CD14-positive monocyte (primary cell): ENCODE measurements at regions not wholly inside any gene's neighbourhood (a gene's known extent, or its start where the extent isn't known, plus 50 kb on each side); places are given as distances from the start of the nearest gene placed in this dataset.

ENCODE experiments used
- DNase-seq, 3 donors: peaks; one replicate each; pipeline ENCODE4 v3.0.0-alpha.2; 2011 to 2022
- H2AFZ ChIP-seq: 2 replicates; pipeline ENCODE4 v1.6.0; 2012; ENCODE audit warnings: mild to moderate bottlenecking, low read depth, low read length, inconsistent platforms; ENCODE audit not compliant: insufficient read depth, poor library complexity, severe bottlenecking
- H3K27ac ChIP-seq, 2 donors: 1 replicate in 1 of 2; 2 replicates in 1 of 2; pipeline ENCODE4 v1.5.1; 2012 to 2013; ENCODE audit warnings: low read length in 2 of 2, control low read depth in 1 of 2, inconsistent platforms in 1 of 2, low read depth in 1 of 2, mild to moderate bottlenecking in 1 of 2
- H3K27me3 ChIP-seq, 2 donors: one replicate each; pipeline versions ENCODE4 v1.6.0 to v1.6.1; 2011 to 2013; ENCODE audit warnings: low read length in 2 of 2; ENCODE audit not compliant: control insufficient read depth in 2 of 2, insufficient read depth in 2 of 2
- H3K36me3 ChIP-seq, 2 donors: replicated peaks in 1 of 2; 1 replicate in 1 of 2; 2 replicates in 1 of 2; pipeline versions ENCODE4 v1.5.1 to v1.6.1; 2012 to 2013; ENCODE audit warnings: low read length in 2 of 2, control low read depth in 1 of 2, inconsistent platforms in 1 of 2, mild to moderate bottlenecking in 1 of 2; ENCODE audit not compliant: insufficient read depth in 2 of 2, control insufficient read depth in 1 of 2
- H3K4me1 ChIP-seq, 2 donors: 1 replicate in 1 of 2; 2 replicates in 1 of 2; pipeline versions ENCODE4 v1.5.1 to v1.6.1; 2012 to 2013; ENCODE audit warnings: low read length in 2 of 2, control low read depth in 1 of 2, inconsistent platforms in 1 of 2, mild to moderate bottlenecking in 1 of 2, moderate library complexity in 1 of 2; ENCODE audit not compliant: insufficient read depth in 2 of 2, control insufficient read depth in 1 of 2
- H3K4me2 ChIP-seq: replicated peaks from 2 replicates; pipeline ENCODE3; 2012; ENCODE audit warnings: low read length, moderate library complexity, mild to moderate bottlenecking; ENCODE audit not compliant: poor library complexity, severe bottlenecking; ENCODE audit errors: extremely low read depth
- H3K4me3 ChIP-seq, 3 experiments: fragments of 200-600 bp in 1 of 3; sonication (generic) in 1 of 3; replicated peaks in 1 of 3; 1 replicate in 2 of 3; 2 replicates in 1 of 3; pipeline ENCODE4 v1.5.1; 2011 to 2013; ENCODE audit warnings: low read length in 3 of 3, mild to moderate bottlenecking in 3 of 3, control low read depth in 2 of 3, low read depth in 2 of 3, inconsistent platforms in 1 of 3, moderate library complexity in 1 of 3
- H3K79me2 ChIP-seq: 2 replicates; pipeline ENCODE4 v1.6.0; 2012; ENCODE audit warnings: mild to moderate bottlenecking, control low read depth, inconsistent platforms, low read length, moderate library complexity; ENCODE audit not compliant: insufficient read depth
- H3K9ac ChIP-seq: 2 replicates; pipeline ENCODE4 v1.6.0; 2017; ENCODE audit warnings: low read length, mild to moderate bottlenecking; ENCODE audit not compliant: insufficient read depth, poor library complexity, severe bottlenecking
- H3K9me3 ChIP-seq, 2 donors: replicated peaks in 1 of 2; 1 replicate in 1 of 2; 2 replicates in 1 of 2; pipeline versions ENCODE4 v1.5.1 to v1.6.1; 2012 to 2013; ENCODE audit warnings: low read length in 2 of 2, control low read depth in 1 of 2; ENCODE audit not compliant: control insufficient read depth in 1 of 2, insufficient read depth in 1 of 2
- H4K20me1 ChIP-seq: 2 replicates; pipeline ENCODE4 v1.6.0; 2012; ENCODE audit warnings: mild to moderate bottlenecking, low read length, control low read depth, moderate library complexity; ENCODE audit not compliant: insufficient read depth
- H3K27ac Mint-ChIP-seq, 7 donors: one replicate each; pipeline ENCODE4 v1.8.0; 2020; ENCODE audit warnings: mild to moderate bottlenecking in 7 of 7, mixed read lengths in 7 of 7, moderate library complexity in 6 of 7, inconsistent platforms in 2 of 7
- H3K27me3 Mint-ChIP-seq, 3 donors: one replicate each; pipeline ENCODE4 v1.8.0; 2021 to 2022; ENCODE audit warnings: low read depth in 3 of 3, mild to moderate bottlenecking in 3 of 3, mixed read lengths in 3 of 3, moderate library complexity in 3 of 3, inconsistent platforms in 1 of 3
- H3K36me3 Mint-ChIP-seq, 2 donors: one replicate each; pipeline ENCODE4 v1.8.0; 2020; ENCODE audit warnings: mixed read lengths in 2 of 2, inconsistent platforms in 1 of 2, mild to moderate bottlenecking in 1 of 2
- H3K4me1 Mint-ChIP-seq: one replicate; pipeline ENCODE4 v1.8.0; 2020; ENCODE audit warnings: mild to moderate bottlenecking, mixed read lengths
- H3K4me3 Mint-ChIP-seq, 2 donors: one replicate each; pipeline ENCODE4 v1.8.0; 2020; ENCODE audit warnings: mild to moderate bottlenecking in 2 of 2, mixed read lengths in 2 of 2, moderate library complexity in 1 of 2
- H3K9me3 Mint-ChIP-seq, 7 donors: one replicate each; pipeline ENCODE4 v1.8.0; 2020 to 2022; ENCODE audit warnings: mixed read lengths in 7 of 7, mild to moderate bottlenecking in 6 of 7, moderate library complexity in 6 of 7, inconsistent platforms in 2 of 7
- CTCF ChIP-seq: fragments of 200-600 bp; IDR thresholded peaks from one replicate; pipeline ENCODE4 v1.8.0; 2022; ENCODE audit warnings: antibody characterized with exemption, mild to moderate bottlenecking
- WGBS: methylation state at CpG from one replicate; pipeline ENCODE4 v1.1.5; 2013; ENCODE audit warnings: missing lambda C conversion rate; ENCODE audit not compliant: insufficient coverage; 5-methylcytosine and 5-hydroxymethylcytosine counted together
- intact Hi-C, 2 donors: fragments of 100-400 bp; cut with micrococcal nuclease; formaldehyde crosslinking; loops; one replicate each; pipeline versions ENCODE4 v1.15.0 to v1.15.1; 2023

GRCh38 chr9:119003882-119004617, 365.2 kb downstream of the BRINP1 start:
- Mint-ChIP-seq H3K27me3 (no peaks in the 10 kb centered on the region), H3K4me1 (no peaks in the 10 kb centered on the region), H3K4me3 (no peak overlapping the region), H3K27ac (no peak overlapping the region), H3K9me3 (no peaks in the 10 kb centered on the region), H3K36me3 (no peaks in the 10 kb centered on the region)
- no peaks in the 10 kb centered on the region for H3K4me1 ChIP-seq
- no peak overlapping the region for H2AFZ ChIP-seq
- intact Hi-C loops: no loop called here
- WGBS: no CpG with 5 or more reads among the region's 2 CpGs
- no peaks in the 10 kb centered on the region for H3K79me2 ChIP-seq
- H3K9ac ChIP-seq: no peak overlapping the region
- no peaks in the 10 kb centered on the region for H4K20me1 ChIP-seq
- no peak overlapping the region for H3K4me2 ChIP-seq
- H3K27ac ChIP-seq: no peak overlapping the region
- no peaks in the 10 kb centered on the region for H3K36me3 ChIP-seq
- no peaks in the 10 kb centered on the region for H3K9me3 ChIP-seq
- H3K27me3 ChIP-seq: no peaks in the 10 kb centered on the region
- DNase-seq: no peak
- no peak overlapping the region for H3K4me3 ChIP-seq
- TF ChIP-seq CTCF: no peak

GRCh38 chr9:119004618-119004990, 364.6 kb downstream of the BRINP1 start:
- Histone ChIP-seq H3K27ac (no peak overlapping the region), H3K9me3 (no peaks in the 10 kb centered on the region), H3K4me3 (no peak overlapping the region), H2AFZ (no peak overlapping the region), H3K79me2 (no peaks in the 10 kb centered on the region), H3K27me3 (no peaks in the 10 kb centered on the region), H3K4me1 (no peaks in the 10 kb centered on the region), H3K9ac (no peak overlapping the region), H4K20me1 (no peaks in the 10 kb centered on the region), H3K36me3 (no peaks in the 10 kb centered on the region), H3K4me2 (no peak overlapping the region)
- Mint-ChIP-seq H3K9me3 (peaks cover 0 to 4% (median 0%) of the 10 kb centered on the region in 7 donors), H3K27me3 (no peaks in the 10 kb centered on the region), H3K4me1 (no peaks in the 10 kb centered on the region), H3K4me3 (no peak overlapping the region), H3K36me3 (no peaks in the 10 kb centered on the region), H3K27ac (no peak overlapping the region)
- no peak for TF ChIP-seq CTCF
- intact Hi-C loops: no loop called here
- WGBS: 13% methylated on average over 1 of the region's 2 CpGs
- DNase-seq: no peak
